Sigmoid colon (tissue), 6 donors: ENCODE measurements at regions not wholly inside any gene's neighbourhood (a gene's known extent, or its start where the extent isn't known, plus 50 kb on each side); places are given as distances from the start of the nearest gene placed in this dataset.

Experiments
- DNase-seq: peaks from one replicate; pipeline ENCODE4 v3.0.0-alpha.2; 2019
- H3K27ac ChIP-seq, 4 donors: fragments of 200-600 bp; sonication (generic); one replicate each; pipeline ENCODE4 v1.5.1; 2016 to 2019; ENCODE audit warnings: mild to moderate bottlenecking in 1 of 4
- H3K27me3 ChIP-seq, 3 donors: fragments of 200-600 bp; sonication (generic); one replicate each; pipeline ENCODE4 v1.5.1; 2019; ENCODE audit warnings: mild to moderate bottlenecking in 1 of 3
- H3K36me3 ChIP-seq, 4 donors: fragments of 200-600 bp; sonication (generic); one replicate each; pipeline ENCODE4 v1.5.1; 2016 to 2019
- H3K4me1 ChIP-seq, 4 donors: fragments of 200-600 bp; sonication (generic); one replicate each; pipeline ENCODE4 v1.5.1; 2017 to 2019
- H3K4me3 ChIP-seq, 4 donors: fragments of 200-600 bp; sonication (generic); one replicate each; pipeline ENCODE4 v1.5.1; 2017 to 2019; ENCODE audit warnings: mild to moderate bottlenecking in 2 of 4, moderate library complexity in 1 of 4
- H3K9me3 ChIP-seq, 4 donors: fragments of 200-600 bp in 3 of 4; sonication (generic) in 3 of 4; one replicate each; pipeline versions ENCODE4 v1.5.1 to v1.6.1; 2013 to 2019
- CTCF ChIP-seq, 4 experiments: fragments of 450-650 bp in 3 of 4; fragments of 200-600 bp in 1 of 4; IDR thresholded peaks; one replicate each; pipeline ENCODE4 v1.5.1; 2016 to 2019; ENCODE audit warnings: antibody characterized with exemption in 4 of 4, mild to moderate bottlenecking in 3 of 4, moderate library complexity in 2 of 4
- EP300 ChIP-seq, 4 donors: sonication (generic); formaldehyde crosslinking; IDR thresholded peaks; one replicate each; pipeline ENCODE4 v1.6.1; 2017; ENCODE audit warnings: antibody characterized with exemption in 4 of 4
- POLR2A ChIP-seq, 2 donors: fragments of 450-650 bp; IDR thresholded peaks; one replicate each; pipeline ENCODE4 v1.6.1; 2016; ENCODE audit warnings: antibody characterized with exemption in 2 of 2, mild to moderate bottlenecking in 2 of 2, moderate library complexity in 2 of 2
- POLR2AphosphoS5 ChIP-seq, 4 donors: sonication (generic); formaldehyde crosslinking; IDR thresholded peaks; one replicate each; pipeline ENCODE4 v1.6.1; 2017; ENCODE audit warnings: antibody characterized with exemption in 4 of 4
- WGBS, 2 donors: extraction: QIAGEN DNeasy Blood & Tissue Kit; methylation state at CpG; one replicate each; pipeline ENCODE4 v1.1.7; 2013; 5-methylcytosine and 5-hydroxymethylcytosine counted together
- intact Hi-C: fragments of 100-400 bp; cut with DNase I; formaldehyde crosslinking; loops from one replicate; pipeline ENCODE4 v1.15.1; 2023
- donor health status: healthy with polysubstance abuse.
- donor health status: healthy.

- Histone ChIP-seq H3K4me3 (no peak overlapping the region), H3K27me3 (no peaks in the 10 kb centered on the region), H3K9me3 (no peaks in the 10 kb centered on the region), H3K27ac (no peak overlapping the region), H3K4me1 (no peaks in the 10 kb centered on the region), H3K36me3 (no peaks in the 10 kb centered on the region)
- intact Hi-C loops, result no loop called here
- no peak for DNase-seq
- TF ChIP-seq POLR2AphosphoS5 (IDR thresholded peaks at IDR 0.05) (no peak), POLR2A (IDR thresholded peaks at IDR 0.05) (no peak), EP300 (IDR thresholded peaks at IDR 0.05) (no peak), CTCF (IDR thresholded peaks at IDR 0.05) (no peak)
- 82 to 84% methylated on average over 7 of the region's 7 CpGs for WGBS, 2 donors
These were observed 153.8 kb upstream of the FST start for GRCh38 chr5:53326424-53327153.

GRCh38 chr5:53327811-53328334 lies 152.6 kb upstream of the FST start:
- H3K27me3 ChIP-seq, result no peaks in the 10 kb centered on the region
- no peak for TF ChIP-seq EP300 (IDR thresholded peaks at IDR 0.05)
- no peak for TF ChIP-seq CTCF (IDR thresholded peaks at IDR 0.05)
- no peak for TF ChIP-seq POLR2AphosphoS5 (IDR thresholded peaks at IDR 0.05)
- no peak for TF ChIP-seq POLR2A (IDR thresholded peaks at IDR 0.05)
- no peak overlapping the region for H3K27ac ChIP-seq
- H3K9me3 ChIP-seq, result no peaks in the 10 kb centered on the region
- intact Hi-C loops, result no loop called here
- 80% methylated on average over 2 of the region's 2 CpGs for WGBS, 2 donors
- H3K36me3 ChIP-seq, result no peaks in the 10 kb centered on the region
- no peak for DNase-seq
- peaks cover 0 to under 1% (median 0%) of the 10 kb centered on the region in 4 donors for H3K4me1 ChIP-seq
- no peak overlapping the region for H3K4me3 ChIP-seq

- peaks cover 0 to 8% (median 7%) of the 10 kb centered on the region in 4 donors for H3K4me1 ChIP-seq
- no peaks in the 10 kb centered on the region for H3K27me3 ChIP-seq
- H3K4me3 ChIP-seq, result no peak overlapping the region
- intact Hi-C loops, result no loop called here
- no peaks in the 10 kb centered on the region for H3K9me3 ChIP-seq
- H3K27ac ChIP-seq, result no peak overlapping the region
- TF ChIP-seq POLR2AphosphoS5 (IDR thresholded peaks at IDR 0.05) (no peak), EP300 (IDR thresholded peaks at IDR 0.05) (no peak), POLR2A (IDR thresholded peaks at IDR 0.05) (no peak), CTCF (IDR thresholded peaks at IDR 0.05) (no peak)
- WGBS, 2 donors, result 66 to 79% methylated on average over 2 of the region's 2 CpGs
- no peak for DNase-seq
- H3K36me3 ChIP-seq, result no peaks in the 10 kb centered on the region
These were observed 149.9 kb upstream of the FST start for GRCh38 chr5:53330491-53330890.

- Histone ChIP-seq H3K27ac (no peak overlapping the region), H3K9me3 (no peaks in the 10 kb centered on the region), H3K36me3 (no peaks in the 10 kb centered on the region), H3K27me3 (no peaks in the 10 kb centered on the region), H3K4me1 (peaks cover 0 to 8% (median 7%) of the 10 kb centered on the region in 4 donors), H3K4me3 (no peak overlapping the region)
- intact Hi-C loops, result no loop called here
- WGBS, 2 donors, result 55 to 63% methylated on average over 1 of the region's 1 CpG
- DNase-seq, result no peak
- TF ChIP-seq EP300 (IDR thresholded peaks at IDR 0.05) (no peak), POLR2A (IDR thresholded peaks at IDR 0.05) (no peak), CTCF (IDR thresholded peaks at IDR 0.05) (no peak), POLR2AphosphoS5 (IDR thresholded peaks at IDR 0.05) (no peak)
These were observed 149.0 kb upstream of the FST start for GRCh38 chr5:53331463-53331862.
